GM23248 (cell line): ENCODE measurements at regions not wholly inside any gene's neighbourhood (a gene's known extent, or its start where the extent isn't known, plus 50 kb on each side); places are given as distances from the start of the nearest gene placed in this dataset.

Source experiments
- DNase-seq: peaks from one replicate; pipeline ENCODE4 v3.0.0-alpha.2; 2015
- H2AFZ ChIP-seq: fragments of 200-600 bp; sonication (generic); 2 replicates; pipeline ENCODE4 v1.6.1; 2016; ENCODE audit warnings: antibody characterized with exemption
- H3F3A ChIP-seq: fragments of 200-600 bp; sonication (generic); 2 replicates; pipeline ENCODE4 v1.6.1; 2016; ENCODE audit warnings: mild to moderate bottlenecking, antibody characterized with exemption, mixed run types; ENCODE audit not compliant: insufficient read depth
- H3K27ac ChIP-seq: fragments of 200-600 bp; sonication (generic); 2 replicates; pipeline ENCODE4 v1.5.1; 2016; ENCODE audit warnings: mild to moderate bottlenecking
- H3K27me3 ChIP-seq: fragments of 200-600 bp; sonication (generic); replicated peaks from 2 replicates; pipeline ENCODE4 v1.6.1; 2016; ENCODE audit warnings: mild to moderate bottlenecking; ENCODE audit not compliant: insufficient read depth
- H3K36me3 ChIP-seq: fragments of 200-600 bp; sonication (generic); 2 replicates; pipeline ENCODE4 v1.6.1; 2016; ENCODE audit warnings: low read depth, mild to moderate bottlenecking
- H3K4me1 ChIP-seq: fragments of 200-600 bp; sonication (generic); 2 replicates; pipeline ENCODE4 v1.6.1; 2016; ENCODE audit warnings: mild to moderate bottlenecking; ENCODE audit not compliant: insufficient read depth
- H3K4me2 ChIP-seq: fragments of 200-600 bp; sonication (generic); one replicate; pipeline ENCODE4 v1.6.1; 2016; ENCODE audit warnings: mild to moderate bottlenecking; ENCODE audit not compliant: unreplicated experiment
- H3K4me3 ChIP-seq: fragments of 200-600 bp; sonication (generic); 2 replicates; pipeline ENCODE4 v1.5.1; 2016; ENCODE audit warnings: mild to moderate bottlenecking
- H3K79me2 ChIP-seq: fragments of 200-600 bp; sonication (generic); 2 replicates; pipeline ENCODE4 v1.6.1; 2016; ENCODE audit warnings: mild to moderate bottlenecking; ENCODE audit not compliant: insufficient read depth
- H3K9ac ChIP-seq: fragments of 200-600 bp; sonication (generic); 2 replicates; pipeline ENCODE4 v1.6.1; 2016; ENCODE audit warnings: mild to moderate bottlenecking
- H3K9me2 ChIP-seq: fragments of 200-600 bp; sonication (generic); 2 replicates; pipeline ENCODE4 v1.6.1; 2016; ENCODE audit warnings: mixed run types, mild to moderate bottlenecking, moderate library complexity; ENCODE audit not compliant: insufficient read depth
- H3K9me3 ChIP-seq: fragments of 200-600 bp; sonication (generic); one replicate; pipeline ENCODE4 v1.6.1; 2017; ENCODE audit warnings: low read depth
- H4K20me1 ChIP-seq: fragments of 200-600 bp; sonication (generic); 2 replicates; pipeline ENCODE4 v1.6.0; 2016; ENCODE audit not compliant: insufficient read depth
- EZH2 ChIP-seq: fragments of 200-600 bp; sonication (generic); IDR thresholded peaks from 2 replicates; pipeline ENCODE4 v1.6.1; 2018; ENCODE audit warnings: antibody characterized with exemption, mild to moderate bottlenecking; ENCODE audit not compliant: insufficient read depth, poor library complexity, severe bottlenecking
- EZH2phosphoT487 ChIP-seq: fragments of 200-600 bp; sonication (generic); IDR thresholded peaks from 2 replicates; pipeline ENCODE4 v1.6.1; 2018; ENCODE audit warnings: antibody characterized with exemption, moderate library complexity, mild to moderate bottlenecking, low read depth; ENCODE audit not compliant: insufficient read depth
- WGBS, 2 experiments: methylation state at CpG; one replicate each; pipeline ENCODE4 v1.1.6; 2015 to 2017; ENCODE audit warnings: low lambda C conversion rate in 2 of 2, low coverage in 1 of 2; ENCODE audit errors: missing lambda C conversion rate in 2 of 2; 5-methylcytosine and 5-hydroxymethylcytosine counted together
- in situ Hi-C: fragments of 300-500 bp; cut with MboI; formaldehyde crosslinking; loops from 2 replicates; pipeline ENCODE4 v1.15.0; 2020

DNA sequence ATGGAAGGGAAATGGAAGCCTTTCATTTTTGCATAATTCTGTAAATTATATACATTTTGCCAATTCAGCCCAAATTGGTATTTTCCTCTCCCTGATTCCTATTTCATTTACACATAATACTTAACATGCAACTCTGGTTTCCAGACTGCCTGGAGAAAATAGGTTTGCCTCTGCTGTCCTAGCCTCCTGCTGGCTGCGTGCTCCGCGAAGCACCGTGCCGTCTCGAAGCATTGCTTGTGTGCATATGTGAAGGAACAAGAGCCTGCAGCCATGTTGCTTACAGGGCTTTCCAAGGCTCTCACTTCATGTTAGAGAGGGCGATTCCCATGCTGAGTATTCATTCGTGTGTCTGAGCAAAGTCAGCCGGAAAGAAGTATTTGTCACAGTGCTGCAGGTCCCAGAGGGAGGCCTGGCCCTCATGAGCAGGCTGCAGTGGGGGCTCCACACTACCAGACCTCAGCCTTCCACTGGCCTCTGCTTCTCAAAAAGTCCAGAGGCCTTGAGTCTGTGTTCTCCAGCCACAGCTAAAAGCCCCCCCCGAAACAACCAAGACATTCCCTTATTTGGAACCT, 66.5 kb downstream of the CLRN3 start:
- Histone ChIP-seq H3K79me2 (no peaks in the 10 kb centered on the region), H3K27me3 (peaks cover 3% of the 10 kb centered on the region; the same call in 1 of the 2 replicates), H3F3A (no peaks in the 10 kb centered on the region), H2AFZ (no peak overlapping the region), H3K4me1 (no peaks in the 10 kb centered on the region), H3K4me2 (no peak overlapping the region), H3K36me3 (no peaks in the 10 kb centered on the region), H4K20me1 (no peaks in the 10 kb centered on the region), H3K27ac (no peak overlapping the region), H3K9me3 (no peaks in the 10 kb centered on the region), H3K4me3 (no peak overlapping the region), H3K9me2 (no peaks in the 10 kb centered on the region), H3K9ac (no peak overlapping the region)
- WGBS, 2 experiments, result 45 to 49% methylated on average over 10 of the region's 10 CpGs
- DNase-seq, result no peak
- in situ Hi-C loops, result no loop called here
- TF ChIP-seq EZH2phosphoT487, result no peak
- no peak for TF ChIP-seq EZH2

- Histone ChIP-seq H3K79me2 (no peaks in the 10 kb centered on the region), H3K9me2 (no peaks in the 10 kb centered on the region), H2AFZ (no peak overlapping the region), H3K9ac (no peak overlapping the region), H3K4me3 (no peak overlapping the region), H3K4me2 (no peak overlapping the region), H3K36me3 (no peaks in the 10 kb centered on the region), H3K9me3 (no peaks in the 10 kb centered on the region), H3K27me3 (peaks cover 9% of the 10 kb centered on the region; the same call in 1 of the 2 replicates), H4K20me1 (no peaks in the 10 kb centered on the region), H3F3A (no peaks in the 10 kb centered on the region), H3K27ac (no peak overlapping the region), H3K4me1 (no peaks in the 10 kb centered on the region)
- TF ChIP-seq EZH2phosphoT487 (no peak), EZH2 (no peak)
- WGBS, 2 experiments, result 35 to 39% methylated on average over 6 of the region's 6 CpGs
- DNase-seq, result no peak
- in situ Hi-C loops, result no loop called here
Observed at GRCh38 chr10:127827354-127828140, 65.2 kb downstream of the CLRN3 start.
